GM18873 (cell line): ENCODE measurements at regions not wholly inside any gene's neighbourhood (a gene's known extent, or its start where the extent isn't known, plus 50 kb on each side); places are given as distances from the start of the nearest gene placed in this dataset.
"Not testable (repeated sequence)": the region's sequence is repeated elsewhere in the genome, so short reads cannot be mapped to it uniquely, and the experiment has no call there.

Experiments used
- ATAC-seq: cut with Tn5 transposase; IDR thresholded peaks from one replicate; pipeline ENCODE4 v1.9.1; 2021; ENCODE audit warnings: mild to moderate bottlenecking, moderate library complexity, moderate number of reproducible peaks; ENCODE audit not compliant: unreplicated experiment, low FRiP score

DNA sequence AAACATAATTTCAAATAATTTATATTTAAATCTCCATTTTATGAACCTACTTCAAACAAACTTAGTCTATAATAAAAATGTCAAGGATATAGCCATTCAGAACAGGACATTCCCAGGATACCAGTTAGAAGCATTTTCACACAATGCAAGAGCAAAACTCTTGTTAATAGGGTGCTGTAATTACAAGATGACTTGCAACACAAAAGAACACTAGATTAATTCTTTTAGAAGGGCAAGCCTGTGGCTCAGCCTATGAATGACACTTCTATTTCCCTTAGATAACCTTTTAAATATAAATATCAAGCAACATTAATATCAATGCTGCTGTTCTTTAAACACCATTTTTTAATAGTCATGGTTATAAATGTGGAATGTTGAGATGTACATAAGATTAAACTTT is 157.9 kb upstream of the SCN7A start:
- ATAC-seq: no peak

DNA sequence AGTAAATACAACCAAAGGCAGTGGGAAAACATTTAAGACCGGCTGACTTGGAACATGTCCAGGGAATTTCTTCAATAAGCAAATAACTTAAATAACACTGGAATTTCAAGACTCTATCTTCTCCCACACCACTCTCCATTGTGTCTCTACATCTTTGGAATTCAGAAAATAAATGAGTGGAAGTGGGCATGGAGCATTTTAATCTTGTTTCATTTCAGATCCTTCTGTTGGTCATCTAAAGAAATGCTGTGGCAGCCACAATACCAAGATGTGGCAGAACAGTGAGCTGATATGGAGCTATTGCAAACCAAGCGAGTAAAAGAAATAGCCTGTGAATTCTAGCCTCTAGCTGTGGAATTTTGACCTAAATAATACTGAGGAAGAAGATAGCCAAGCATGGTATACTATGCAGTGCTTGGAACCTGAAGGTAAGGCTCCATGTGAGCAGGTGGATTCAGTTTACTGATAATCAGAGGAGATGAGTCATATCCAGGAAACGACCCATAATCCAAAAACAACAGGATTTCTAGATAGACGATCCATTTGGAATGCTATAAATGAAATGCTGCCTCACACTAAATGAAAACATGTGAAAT is 157.1 kb upstream of the SCN7A start:
- no peak for ATAC-seq

GRCh38 chr2:166647935-166648334 is 153.9 kb upstream of the SCN7A start:
- ATAC-seq: no peak

- ATAC-seq: no peak
Measured at GRCh38 chr2:166643980-166644379, 149.9 kb upstream of the SCN7A start.

GRCh38 chr2:166641516-166641915 is 147.5 kb upstream of the SCN7A start:
- ATAC-seq: not testable (repeated sequence)

GRCh38 chr2:166637051-166637450 is 143.0 kb upstream of the SCN7A start:
- ATAC-seq: no peak

DNA sequence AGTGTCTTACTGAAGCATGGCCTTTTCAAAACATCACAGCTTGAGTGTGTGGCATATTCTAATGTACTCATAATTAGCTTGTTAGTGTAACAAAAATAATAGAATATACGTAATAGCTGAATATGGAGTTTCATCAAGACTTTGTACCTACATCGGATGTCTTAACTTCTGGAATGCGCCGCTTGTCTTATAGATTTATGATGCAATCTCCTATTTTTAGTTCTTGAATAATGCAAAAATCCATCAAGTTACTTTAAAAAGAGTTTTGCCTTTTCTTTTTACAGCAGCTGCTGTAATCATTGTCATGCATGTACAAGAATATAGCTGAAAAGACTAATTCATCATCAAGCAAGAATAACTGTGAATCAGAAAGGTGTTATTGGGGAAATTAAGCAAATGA is 140.7 kb upstream of the SCN7A start:
- ATAC-seq: no peak

- no peak for ATAC-seq
Measured at GRCh38 chr2:166632616-166633015, 138.6 kb upstream of the SCN7A start.

DNA sequence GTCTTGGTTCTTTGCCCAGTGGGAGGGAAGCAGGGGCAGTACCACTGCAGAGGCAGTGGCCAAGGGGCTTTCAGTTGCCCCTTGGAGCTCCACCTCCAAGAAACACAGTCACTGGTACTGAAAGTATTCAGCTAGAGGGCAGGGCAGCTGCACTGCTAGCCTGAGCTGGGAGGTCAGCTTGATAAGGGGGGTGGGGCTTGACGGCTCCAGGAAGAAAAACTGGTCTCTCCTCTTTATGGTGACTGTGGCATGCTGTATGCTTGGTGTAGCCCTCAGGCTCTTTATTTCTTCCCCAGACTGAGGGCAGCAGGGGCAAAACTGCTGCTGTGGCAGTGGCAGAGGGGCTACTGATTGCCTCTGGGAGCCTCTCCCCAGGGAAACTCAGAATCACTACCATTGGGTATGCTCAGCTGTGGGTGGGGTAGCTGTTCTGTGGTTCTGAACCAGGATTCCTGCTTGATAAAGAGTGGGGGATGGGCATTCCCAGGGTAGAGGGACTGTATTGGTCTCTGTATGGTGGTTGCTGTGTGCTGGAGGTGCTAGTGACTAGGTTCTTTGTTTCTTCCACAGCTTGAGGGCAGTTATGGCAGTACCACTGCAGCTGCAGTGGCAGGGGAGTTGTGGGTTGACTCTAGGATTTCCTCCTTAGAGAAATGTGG is 134.6 kb upstream of the SCN7A start:
- no peak for ATAC-seq

DNA sequence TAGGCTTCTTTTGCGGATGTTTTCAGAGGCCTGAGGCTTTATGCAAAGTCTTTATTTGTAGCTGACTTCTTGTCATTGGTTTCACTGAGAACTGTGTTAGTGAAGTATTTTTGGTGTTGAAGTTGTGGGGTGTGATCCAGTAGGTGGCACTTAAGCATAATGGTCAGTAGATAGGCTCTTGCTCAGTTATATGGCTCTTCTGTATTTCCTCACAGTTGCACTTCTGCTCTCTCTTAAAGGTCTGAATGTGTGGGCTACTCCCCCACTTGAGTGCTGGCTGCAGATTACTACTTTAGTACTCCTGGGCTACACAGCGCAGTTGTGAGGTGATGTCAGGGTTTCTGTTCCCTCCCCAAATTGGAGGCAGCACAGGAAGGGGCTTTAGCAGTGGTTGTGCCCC is 133.8 kb upstream of the SCN7A start:
- ATAC-seq: no peak

GRCh38 chr2:166625670-166626069 is 131.6 kb upstream of the SCN7A start:
- ATAC-seq: no peak

- ATAC-seq: no peak
Measured at GRCh38 chr2:166614503-166614902, 120.5 kb upstream of the SCN7A start.

- no peak for ATAC-seq
Measured at GRCh38 chr2:166614029-166614428, 120.0 kb upstream of the SCN7A start.

DNA sequence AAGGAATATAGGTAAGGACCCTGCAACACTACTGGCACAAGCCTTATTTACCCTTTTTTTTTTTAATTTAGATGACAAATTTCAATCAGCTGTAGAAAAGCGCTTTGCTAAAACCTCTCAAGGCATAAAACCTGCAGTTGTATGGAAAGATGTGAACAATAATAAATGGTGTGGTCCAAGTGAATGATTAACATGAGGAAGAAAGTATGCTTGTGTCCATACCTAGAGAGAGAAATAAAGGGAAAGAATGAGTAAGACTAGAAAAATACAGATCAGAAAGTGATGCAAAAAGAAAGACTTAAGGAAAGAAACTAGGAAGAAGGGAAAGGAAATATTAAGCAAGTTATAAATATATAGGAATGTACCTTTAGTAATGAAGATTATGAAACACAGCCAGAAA is 119.2 kb upstream of the SCN7A start:
- no peak for ATAC-seq

DNA sequence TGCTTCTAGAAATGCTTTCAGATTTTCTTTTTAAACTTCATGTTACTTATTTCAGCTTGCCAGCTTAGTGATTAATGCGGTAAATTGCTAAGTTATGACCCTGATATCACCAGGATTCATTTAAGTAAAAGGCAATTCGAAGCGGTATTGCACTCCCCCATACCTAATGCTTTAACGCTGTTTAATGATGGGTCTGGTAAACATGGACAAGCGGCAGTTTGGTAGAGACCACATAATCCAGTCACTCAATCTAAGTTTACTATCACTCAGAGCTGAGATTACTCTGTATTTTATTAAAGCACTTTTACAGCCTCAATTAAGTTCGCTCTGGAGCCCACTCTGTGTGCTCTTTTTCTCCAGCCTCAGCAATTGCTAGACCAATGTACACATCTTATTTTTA is 118.2 kb upstream of the SCN7A start:
- ATAC-seq: no peak

DNA sequence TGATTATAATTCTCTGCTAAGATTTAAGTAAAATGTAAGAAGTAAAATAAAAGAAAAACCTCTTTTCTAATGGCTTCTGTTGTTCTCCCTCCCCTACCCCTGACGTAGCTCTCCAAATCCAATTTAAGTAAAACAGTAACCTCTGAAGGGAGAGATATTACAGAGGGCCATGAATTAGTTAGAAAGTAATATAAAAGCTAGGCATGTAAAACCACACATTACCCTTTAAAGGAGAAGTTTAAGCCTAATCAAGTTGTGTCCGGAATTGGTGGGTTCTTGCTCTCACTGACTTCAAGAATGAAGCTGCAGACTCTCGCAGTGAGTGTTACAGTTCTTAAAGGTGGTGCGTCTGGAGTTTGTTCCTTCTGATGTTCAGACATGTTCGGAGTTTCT is 116.9 kb upstream of the SCN7A start:
- no peak for ATAC-seq

DNA sequence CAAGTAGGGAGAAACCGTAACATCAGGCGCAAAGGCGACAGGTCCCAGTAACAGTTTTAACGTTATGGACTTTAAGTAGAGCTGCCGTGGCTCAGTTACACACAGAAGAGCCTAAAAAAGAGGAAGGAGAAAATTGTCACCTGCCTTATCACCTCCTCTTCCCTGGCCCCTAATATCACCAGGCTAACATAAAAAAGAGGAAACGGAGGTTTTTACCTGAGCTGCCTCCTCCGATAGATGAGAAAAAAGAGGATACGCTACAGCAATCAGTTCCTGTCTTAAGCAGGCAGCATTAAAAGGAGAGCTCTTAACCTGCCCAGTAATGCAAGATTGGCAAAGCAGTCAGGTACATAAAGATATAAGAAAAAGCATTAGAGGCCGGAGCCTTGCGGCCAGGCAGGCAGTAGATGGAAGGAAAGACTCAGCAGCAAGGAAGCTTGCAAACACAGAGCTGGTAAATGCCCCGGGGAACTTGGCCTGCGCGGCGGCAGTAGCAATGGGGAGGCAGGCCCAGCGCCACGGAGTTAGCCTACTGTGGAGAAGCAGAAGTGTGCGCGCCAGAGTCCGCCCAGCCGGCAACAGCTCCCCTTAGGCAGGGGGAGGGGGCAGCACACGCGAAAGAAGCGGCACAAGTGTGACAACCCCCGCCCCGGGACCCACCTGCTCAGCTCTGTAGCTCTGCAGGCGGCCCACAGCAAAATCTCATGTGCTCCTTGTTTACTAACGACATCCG is 116.3 kb upstream of the SCN7A start:
- ATAC-seq: no peak

DNA sequence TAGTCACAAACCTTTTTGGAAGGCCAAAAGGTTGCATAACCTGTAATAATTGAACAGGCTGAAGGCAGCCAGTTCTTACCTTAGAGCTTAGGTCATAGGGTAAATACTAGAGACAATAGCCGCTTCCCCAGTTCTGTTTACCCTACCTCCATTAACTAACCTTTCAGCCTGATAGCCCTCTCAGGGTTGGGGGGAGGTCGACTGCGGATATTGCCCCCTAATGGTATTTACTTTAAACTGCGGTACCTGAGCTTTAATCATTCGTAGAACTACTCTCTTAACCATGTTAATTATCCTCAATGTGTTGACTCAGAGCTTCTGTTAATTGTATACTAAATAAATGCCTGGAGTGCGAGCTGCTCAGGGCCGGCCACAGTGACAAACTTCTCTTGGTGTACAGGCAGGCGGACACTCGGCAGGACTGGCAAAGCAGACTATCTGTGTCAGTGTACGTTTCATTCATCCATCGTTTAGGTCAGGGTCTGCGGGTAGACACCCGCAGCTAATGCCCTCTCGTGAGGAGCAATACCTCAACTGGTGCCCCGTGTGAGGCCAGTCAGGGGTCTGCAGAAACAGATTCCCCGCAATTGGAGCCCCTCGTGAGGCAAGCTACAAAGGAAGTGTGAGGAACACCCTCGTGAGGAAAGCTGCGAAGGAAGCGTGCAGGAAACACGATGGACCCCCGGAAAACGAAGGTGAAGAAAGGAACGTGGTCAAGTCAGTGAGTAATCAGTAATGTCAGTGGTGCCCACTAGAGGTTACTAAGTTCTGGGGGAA is 115.3 kb upstream of the SCN7A start:
- ATAC-seq: no peak

- ATAC-seq: no peak
Measured at GRCh38 chr2:166607880-166608279, 113.8 kb upstream of the SCN7A start.

DNA sequence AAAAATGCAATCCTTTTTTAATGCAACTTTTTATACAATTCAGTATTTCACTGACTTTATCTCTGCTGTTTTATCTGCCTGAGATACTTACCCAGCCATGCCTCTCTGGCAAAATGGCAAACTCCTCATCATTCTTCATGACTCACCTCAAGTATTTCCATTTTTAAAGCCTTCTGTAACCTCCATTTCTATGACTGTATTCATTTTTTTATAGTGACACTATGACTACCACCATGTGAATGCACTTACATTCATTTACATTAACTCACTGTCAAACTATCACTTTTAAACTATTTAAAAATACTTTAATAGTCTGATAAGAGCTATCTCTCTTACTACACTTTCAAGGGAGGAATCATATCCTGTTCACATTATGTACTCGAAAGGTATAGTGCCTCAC is 99.4 kb upstream of the SCN7A start:
- no peak for ATAC-seq

GRCh38 chr2:166592750-166593149 is 98.7 kb upstream of the SCN7A start:
- ATAC-seq: no peak
